A673 (cell line): ENCODE measurements at regions not wholly inside any gene's neighbourhood (a gene's known extent, or its start where the extent isn't known, plus 50 kb on each side); places are given as distances from the start of the nearest gene placed in this dataset.

Source experiments
- BruUV-seq: library from RNA; stranded (reverse); fragments of 400-500 nt; replicated peaks from 2 replicates; lab custom pipeline; 2021; lab: Mats Ljungman, UMichigan
- CTCF ChIA-PET: fragments of 300-600 bp; sonication (Branson Sonifier 250); formaldehyde crosslinking; loops from one replicate; lab custom pipeline; 2022; ENCODE audit warnings: antibody characterized with exemption; lab: Charles Lee
- POLR2A ChIA-PET: fragments of 300-600 bp; sonication (Branson Sonifier 250); formaldehyde crosslinking; loops from one replicate; lab custom pipeline; 2022; ENCODE audit warnings: antibody characterized with exemption; ENCODE audit not compliant: low non-redundant PET; lab: Charles Lee
- DNase-seq: peaks from one replicate; pipeline ENCODE4 v3.0.0-alpha.2; 2015; ENCODE audit warnings: low spot score
- H3K27ac ChIP-seq: fragments of 200-600 bp; sonication (generic); 2 replicates; pipeline ENCODE4 v1.5.1; 2016; ENCODE audit warnings: mixed run types, low read depth, mild to moderate bottlenecking, mixed read lengths, antibody characterized with exemption, low read length; ENCODE audit not compliant: poor library complexity, severe bottlenecking
- H3K27me3 ChIP-seq: fragments of 200-600 bp; sonication (generic); replicated peaks from 2 replicates; pipeline ENCODE4 v1.6.1; 2017; ENCODE audit warnings: mixed run types, low read depth, mild to moderate bottlenecking, mixed read lengths, antibody characterized with exemption, low read length; ENCODE audit not compliant: insufficient read depth, poor library complexity
- H3K36me3 ChIP-seq: fragments of 200-600 bp; sonication (generic); 2 replicates; pipeline ENCODE4 v1.6.1; 2016; ENCODE audit warnings: mixed run types, mild to moderate bottlenecking, mixed read lengths, antibody characterized with exemption, low read length; ENCODE audit not compliant: insufficient read depth, poor library complexity, severe bottlenecking
- H3K4me1 ChIP-seq: fragments of 200-600 bp; sonication (generic); 2 replicates; pipeline ENCODE4 v1.6.1; 2017; ENCODE audit warnings: mixed run types, mild to moderate bottlenecking, mixed read lengths, antibody characterized with exemption, low read length; ENCODE audit not compliant: insufficient read depth, poor library complexity, severe bottlenecking
- H3K4me3 ChIP-seq: fragments of 200-600 bp; sonication (generic); 2 replicates; pipeline ENCODE4 v1.5.1; 2016; ENCODE audit warnings: low read depth, mixed run types, mild to moderate bottlenecking, mixed read lengths, low read length; ENCODE audit not compliant: poor library complexity, severe bottlenecking
- H3K9me3 ChIP-seq: fragments of 200-600 bp; sonication (generic); 2 replicates; pipeline ENCODE4 v1.6.1; 2016; ENCODE audit warnings: mixed run types, low read depth, mild to moderate bottlenecking, mixed read lengths, antibody characterized with exemption, low read length; ENCODE audit not compliant: poor library complexity, severe bottlenecking
- EZH2 ChIP-seq: fragments of 200-600 bp; sonication (generic); IDR thresholded peaks from 2 replicates; pipeline ENCODE4 v1.6.1; 2017; ENCODE audit warnings: borderline replicate concordance, low read depth, mild to moderate bottlenecking, mixed read lengths, antibody characterized with exemption, low read length; ENCODE audit not compliant: poor library complexity, severe bottlenecking
- intact Hi-C: fragments of 100-400 bp; cut with micrococcal nuclease; formaldehyde crosslinking; loops from one replicate; pipeline ENCODE4 v1.10.0; 2022; ENCODE audit not compliant: unreplicated experiment
- TF ChIP-seq, protein P1 (sequence below): fragments of 300-800, 200-600 bp; sonication (generic); conservative IDR thresholded peaks from 2 replicates; pipeline ENCODE4 v1.5.1; 2017; ENCODE audit warnings: low read depth, mild to moderate bottlenecking, antibody characterized with exemption, low read length, moderate library complexity, mixed read lengths

DNA sequence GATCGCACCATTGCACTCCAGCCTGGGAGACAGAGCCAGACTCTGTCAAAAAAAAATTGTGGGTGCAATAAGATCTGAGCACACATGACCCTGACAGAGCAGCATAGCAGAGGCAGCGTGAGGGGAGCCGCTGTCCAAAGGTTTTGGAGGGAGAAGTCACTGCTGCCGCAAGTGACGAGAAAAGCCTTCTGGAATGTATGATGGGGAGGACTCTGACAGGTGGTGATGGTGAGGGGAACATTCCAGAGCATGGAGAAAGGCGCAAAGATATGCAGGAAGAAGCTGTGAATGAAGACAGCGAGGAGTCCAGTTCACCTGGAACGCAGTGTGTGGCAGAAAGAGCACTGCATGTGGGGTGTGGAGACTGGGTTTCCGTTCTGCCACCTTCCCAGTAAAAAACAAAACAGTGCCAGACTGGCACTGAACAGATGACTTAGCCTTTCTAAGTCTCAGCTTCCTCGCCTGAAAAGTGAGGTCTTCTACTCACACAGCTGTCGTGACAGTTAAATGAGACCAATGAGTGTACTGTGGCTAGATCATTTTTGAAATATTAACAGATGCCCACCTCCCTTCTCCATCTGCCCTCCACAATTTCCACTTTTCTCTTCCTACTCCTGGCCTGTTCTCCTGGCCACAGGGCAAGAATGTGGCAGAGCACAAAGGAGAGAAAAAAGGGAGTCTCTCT lies 53.4 kb upstream of the PTHLH start:
- TF ChIP-seq, protein P1, sequence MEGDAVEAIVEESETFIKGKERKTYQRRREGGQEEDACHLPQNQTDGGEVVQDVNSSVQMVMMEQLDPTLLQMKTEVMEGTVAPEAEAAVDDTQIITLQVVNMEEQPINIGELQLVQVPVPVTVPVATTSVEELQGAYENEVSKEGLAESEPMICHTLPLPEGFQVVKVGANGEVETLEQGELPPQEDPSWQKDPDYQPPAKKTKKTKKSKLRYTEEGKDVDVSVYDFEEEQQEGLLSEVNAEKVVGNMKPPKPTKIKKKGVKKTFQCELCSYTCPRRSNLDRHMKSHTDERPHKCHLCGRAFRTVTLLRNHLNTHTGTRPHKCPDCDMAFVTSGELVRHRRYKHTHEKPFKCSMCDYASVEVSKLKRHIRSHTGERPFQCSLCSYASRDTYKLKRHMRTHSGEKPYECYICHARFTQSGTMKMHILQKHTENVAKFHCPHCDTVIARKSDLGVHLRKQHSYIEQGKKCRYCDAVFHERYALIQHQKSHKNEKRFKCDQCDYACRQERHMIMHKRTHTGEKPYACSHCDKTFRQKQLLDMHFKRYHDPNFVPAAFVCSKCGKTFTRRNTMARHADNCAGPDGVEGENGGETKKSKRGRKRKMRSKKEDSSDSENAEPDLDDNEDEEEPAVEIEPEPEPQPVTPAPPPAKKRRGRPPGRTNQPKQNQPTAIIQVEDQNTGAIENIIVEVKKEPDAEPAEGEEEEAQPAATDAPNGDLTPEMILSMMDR: no peak
- no peak for TF ChIP-seq EZH2
- Histone ChIP-seq H3K4me3 (no peak overlapping the region), H3K9me3 (no peaks in the 10 kb centered on the region), H3K36me3 (no peaks in the 10 kb centered on the region), H3K4me1 (no peaks in the 10 kb centered on the region), H3K27me3 (no peaks in the 10 kb centered on the region), H3K27ac (no peak overlapping the region)
- BruUV-seq: no TSS peak
- POLR2A ChIA-PET: no interaction called here
- DNase-seq: no peak
- intact Hi-C loops: no loop called here
- CTCF ChIA-PET: interaction anchor here (0.6 kb wide), 1 partner anchor 24 kb away, joined by 3 read pairs; no protein-coding TSS in a partner anchor

DNA sequence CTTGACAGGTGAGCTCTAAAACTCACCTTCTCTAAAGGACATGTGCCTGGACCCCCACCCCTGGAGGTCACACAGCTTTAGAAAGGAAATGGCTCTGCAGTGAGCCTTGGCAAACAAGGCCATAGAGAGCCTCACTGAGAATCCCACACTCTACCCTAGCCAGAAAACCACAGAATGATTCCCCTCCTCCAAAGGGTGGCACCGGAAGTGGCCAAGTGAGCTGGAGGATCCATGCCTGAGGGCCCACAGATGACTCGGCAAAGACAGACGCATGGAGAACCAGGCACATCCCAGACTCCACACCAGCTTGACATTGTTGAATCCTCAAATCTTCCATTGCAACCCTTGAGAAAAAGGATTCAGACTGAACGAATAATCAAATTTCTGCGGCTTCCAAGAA lies 54.2 kb upstream of the PTHLH start:
- Histone ChIP-seq H3K27me3 (no peaks in the 10 kb centered on the region), H3K4me3 (no peak overlapping the region), H3K9me3 (no peaks in the 10 kb centered on the region), H3K36me3 (no peaks in the 10 kb centered on the region), H3K27ac (no peak overlapping the region), H3K4me1 (no peaks in the 10 kb centered on the region)
- DNase-seq: no peak
- ChIA-PET POLR2A (no interaction called here), CTCF (no interaction called here)
- intact Hi-C loops: no loop called here
- TF ChIP-seq, protein P1: no peak
- no peak for TF ChIP-seq EZH2
- BruUV-seq: no TSS peak

DNA sequence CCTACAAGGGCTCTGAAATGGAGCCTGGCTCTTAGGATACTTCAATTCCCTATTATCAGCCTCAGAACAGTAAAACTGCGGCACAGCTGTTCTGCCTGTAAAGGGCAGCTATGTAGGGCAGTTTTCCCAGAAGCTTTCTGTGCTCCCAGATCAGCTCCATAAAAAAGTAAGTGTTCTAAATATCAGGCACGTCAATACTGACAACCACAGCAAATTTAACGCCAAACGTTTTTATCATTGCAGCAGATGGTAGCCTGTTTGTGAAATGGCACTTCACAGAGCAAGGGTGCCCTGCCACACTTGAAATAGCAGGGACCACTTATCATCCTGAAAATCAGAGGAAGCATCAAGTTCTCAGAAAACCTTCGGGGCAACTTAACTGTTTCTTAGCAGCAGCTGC lies 54.8 kb upstream of the PTHLH start:
- TF ChIP-seq, protein P1: no peak
- Histone ChIP-seq H3K9me3 (no peaks in the 10 kb centered on the region), H3K27me3 (no peaks in the 10 kb centered on the region), H3K36me3 (no peaks in the 10 kb centered on the region), H3K27ac (no peak overlapping the region), H3K4me1 (no peaks in the 10 kb centered on the region), H3K4me3 (no peak overlapping the region)
- no peak for DNase-seq
- ChIA-PET POLR2A (no interaction called here), CTCF (no interaction called here)
- BruUV-seq: no TSS peak
- intact Hi-C loops: no loop called here
